K562 (cell line): ENCODE measurements at regions not wholly inside any gene's neighbourhood (a gene's known extent, or its start where the extent isn't known, plus 50 kb on each side); places are given as distances from the start of the nearest gene placed in this dataset.

Source experiments
- POLR2A ChIP-seq: fragments of 450-650 bp; conservative IDR thresholded peaks from 2 replicates; pipeline ENCODE4 v1.6.1; 2016
- YY1 ChIP-seq, 3 experiments: IDR thresholded peaks; 2 replicates each; pipeline ENCODE4 v1.6.1; 2011; ENCODE audit warnings: low read length in 2 of 3, mild to moderate bottlenecking in 2 of 3, moderate library complexity in 2 of 3, borderline replicate concordance in 1 of 3, control low read depth in 1 of 3, low read depth in 1 of 3; ENCODE audit not compliant: insufficient read depth in 3 of 3, insufficient replicate concordance in 2 of 3, control insufficient read depth in 1 of 3, insufficient read length in 1 of 3; ENCODE audit errors: extremely low read depth in 1 of 3

- TF ChIP-seq POLR2A (no peak), YY1 (IDR thresholded peaks at IDR 0.05; ENCODE audit: borderline replicate concordance in 1 of 3, control insufficient read depth in 1 of 3, extremely low read depth in 1 of 3, insufficient read depth in 3 of 3, insufficient read length in 1 of 3, insufficient replicate concordance in 2 of 3, low read depth in 1 of 3, low read length in 2 of 3) (no peak)
These were observed 117.1 kb upstream of the NCOR2 start for GRCh38 chr12:124684496-124684895.
